Upper lobe of left lung (tissue), 6 donors: ENCODE measurements at regions not wholly inside any gene's neighbourhood (a gene's known extent, or its start where the extent isn't known, plus 50 kb on each side); places are given as distances from the start of the nearest gene placed in this dataset.
"Not testable (repeated sequence)": the region's sequence is repeated elsewhere in the genome, so short reads cannot be mapped to it uniquely, and the experiment has no call there.

Experiments used
- ATAC-seq, 2 donors: fragments of 200-7000 bp; cut with Tn5 transposase; one replicate each; pipeline ENCODE4 v1.9.1; 2022; ENCODE audit warnings: mild to moderate bottlenecking in 2 of 2, moderate library complexity in 2 of 2; ENCODE audit not compliant: low FRiP score in 2 of 2
- DNase-seq, 2 donors: peaks; one replicate each; pipeline ENCODE4 v3.0.0-alpha.2; 2019 to 2020
- H3K27ac ChIP-seq, 4 donors: fragments of 200-600 bp; sonication (generic); one replicate each; pipeline ENCODE4 v1.5.1; 2016 to 2019
- H3K27me3 ChIP-seq, 4 donors: fragments of 200-600 bp; sonication (generic); one replicate each; pipeline ENCODE4 v1.5.1; 2017 to 2019
- H3K36me3 ChIP-seq, 4 donors: fragments of 200-600 bp; sonication (generic); one replicate each; pipeline ENCODE4 v1.5.1; 2016 to 2019
- H3K4me1 ChIP-seq, 4 donors: fragments of 200-600 bp; sonication (generic); one replicate each; pipeline ENCODE4 v1.5.1; 2018 to 2019
- H3K4me3 ChIP-seq, 4 donors: fragments of 200-600 bp; sonication (generic); one replicate each; pipeline ENCODE4 v1.5.1; 2017 to 2019; ENCODE audit warnings: mild to moderate bottlenecking in 2 of 4, moderate library complexity in 1 of 4
- H3K9me3 ChIP-seq, 4 donors: fragments of 200-600 bp; sonication (generic); one replicate each; pipeline ENCODE4 v1.5.1; 2018 to 2019
- EP300 ChIP-seq, 4 donors: sonication (generic); formaldehyde crosslinking; IDR thresholded peaks; one replicate each; pipeline ENCODE4 v1.5.1; 2017; ENCODE audit warnings: antibody characterized with exemption in 4 of 4, control low read depth in 2 of 4
- POLR2A ChIP-seq, 4 donors: fragments of 450-650 bp; IDR thresholded peaks; one replicate each; pipeline ENCODE4 v1.5.1; 2016 to 2017; ENCODE audit warnings: antibody characterized with exemption in 4 of 4, mild to moderate bottlenecking in 2 of 4
- POLR2AphosphoS5 ChIP-seq, 2 donors: sonication (generic); formaldehyde crosslinking; IDR thresholded peaks; one replicate each; pipeline ENCODE4 v1.5.1; 2017; ENCODE audit warnings: antibody characterized with exemption in 2 of 2
- WGBS, 2 donors: methylation state at CpG; one replicate each; pipeline ENCODE4 v1.1.5; 2017 to 2018; 5-methylcytosine and 5-hydroxymethylcytosine counted together
- TF ChIP-seq, protein P1 (sequence below), 6 experiments: fragments of 450-650 bp in 4 of 6; fragments of 200-600 bp in 2 of 6; sonication (generic) in 2 of 6; IDR thresholded peaks; one replicate each; pipeline ENCODE4 v1.5.1; 2016 to 2019; ENCODE audit warnings: antibody characterized with exemption in 6 of 6
- donor health status: DM: no; HTN: no; CAD: no; lungs with moderate emphysema.
- donor health status: DM: no; HTN: yes; CAD: no; lungs with severe emphysema.

DNA sequence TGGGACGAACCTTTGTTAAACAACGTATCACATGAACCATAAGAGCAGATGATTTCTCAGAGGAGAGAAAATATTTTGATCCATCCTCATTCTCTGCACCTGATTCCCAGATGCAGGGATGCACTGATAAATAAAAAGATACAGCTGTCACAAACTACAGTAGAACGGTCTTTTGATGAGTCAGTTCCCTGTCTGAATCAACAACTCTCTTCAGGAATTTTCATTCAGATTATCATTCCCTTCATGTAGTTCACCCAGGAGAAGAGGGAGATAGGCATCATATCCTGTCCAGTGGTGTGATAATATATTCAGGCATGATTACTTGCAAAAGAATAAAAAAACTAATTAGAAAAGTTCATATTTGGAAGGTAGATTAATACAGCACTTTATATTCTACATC lies 521.5 kb downstream of the PYDC2 start:
- no peak overlapping the region for H3K27ac ChIP-seq
- TF ChIP-seq, protein P1, sequence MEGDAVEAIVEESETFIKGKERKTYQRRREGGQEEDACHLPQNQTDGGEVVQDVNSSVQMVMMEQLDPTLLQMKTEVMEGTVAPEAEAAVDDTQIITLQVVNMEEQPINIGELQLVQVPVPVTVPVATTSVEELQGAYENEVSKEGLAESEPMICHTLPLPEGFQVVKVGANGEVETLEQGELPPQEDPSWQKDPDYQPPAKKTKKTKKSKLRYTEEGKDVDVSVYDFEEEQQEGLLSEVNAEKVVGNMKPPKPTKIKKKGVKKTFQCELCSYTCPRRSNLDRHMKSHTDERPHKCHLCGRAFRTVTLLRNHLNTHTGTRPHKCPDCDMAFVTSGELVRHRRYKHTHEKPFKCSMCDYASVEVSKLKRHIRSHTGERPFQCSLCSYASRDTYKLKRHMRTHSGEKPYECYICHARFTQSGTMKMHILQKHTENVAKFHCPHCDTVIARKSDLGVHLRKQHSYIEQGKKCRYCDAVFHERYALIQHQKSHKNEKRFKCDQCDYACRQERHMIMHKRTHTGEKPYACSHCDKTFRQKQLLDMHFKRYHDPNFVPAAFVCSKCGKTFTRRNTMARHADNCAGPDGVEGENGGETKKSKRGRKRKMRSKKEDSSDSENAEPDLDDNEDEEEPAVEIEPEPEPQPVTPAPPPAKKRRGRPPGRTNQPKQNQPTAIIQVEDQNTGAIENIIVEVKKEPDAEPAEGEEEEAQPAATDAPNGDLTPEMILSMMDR (IDR thresholded peaks at IDR 0.05): no peak
- TF ChIP-seq POLR2AphosphoS5 (IDR thresholded peaks at IDR 0.05): no peak
- no peak for TF ChIP-seq POLR2A (IDR thresholded peaks at IDR 0.05)
- TF ChIP-seq EP300 (IDR thresholded peaks at IDR 0.05): no peak
- no peak overlapping the region for H3K4me3 ChIP-seq
- no peaks in the 10 kb centered on the region for H3K9me3 ChIP-seq
- ATAC-seq: no peak
- no peaks in the 10 kb centered on the region for H3K4me1 ChIP-seq
- no peak for DNase-seq
- H3K27me3 ChIP-seq: no peaks in the 10 kb centered on the region
- 62 to 77% methylated on average over 3 of the region's 3 CpGs for WGBS, 2 donors
- H3K36me3 ChIP-seq: no peaks in the 10 kb centered on the region

DNA sequence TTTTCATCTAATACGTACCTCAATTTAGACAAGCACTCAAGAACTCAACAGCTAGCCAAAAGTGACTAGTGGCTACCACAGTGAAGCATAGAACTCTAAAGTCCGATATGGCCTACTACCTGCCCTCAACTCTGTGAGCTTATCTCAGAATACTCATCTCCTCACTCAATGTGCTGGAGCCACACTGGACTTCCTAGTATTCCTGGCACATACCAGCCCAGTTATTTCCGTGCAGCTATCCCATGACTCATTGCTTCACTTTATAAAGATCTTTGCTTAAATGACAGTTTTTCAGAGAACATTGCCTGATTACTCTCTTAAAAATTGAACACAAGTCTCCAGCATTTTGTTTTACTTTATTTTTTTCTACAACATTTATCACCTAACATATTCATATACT lies 524.7 kb downstream of the PYDC2 start:
- Histone ChIP-seq H3K4me3 (no peak overlapping the region), H3K27me3 (no peaks in the 10 kb centered on the region), H3K27ac (no peak overlapping the region), H3K36me3 (no peaks in the 10 kb centered on the region), H3K4me1 (no peaks in the 10 kb centered on the region), H3K9me3 (no peaks in the 10 kb centered on the region)
- 92 to 96% methylated on average over 3 of the region's 3 CpGs for WGBS, 2 donors
- no peak for ATAC-seq
- DNase-seq: no peak
- TF ChIP-seq POLR2A (IDR thresholded peaks at IDR 0.05): no peak
- TF ChIP-seq POLR2AphosphoS5 (IDR thresholded peaks at IDR 0.05): no peak
- TF ChIP-seq, protein P1 (IDR thresholded peaks at IDR 0.05): no peak
- TF ChIP-seq EP300 (IDR thresholded peaks at IDR 0.05): no peak

DNA sequence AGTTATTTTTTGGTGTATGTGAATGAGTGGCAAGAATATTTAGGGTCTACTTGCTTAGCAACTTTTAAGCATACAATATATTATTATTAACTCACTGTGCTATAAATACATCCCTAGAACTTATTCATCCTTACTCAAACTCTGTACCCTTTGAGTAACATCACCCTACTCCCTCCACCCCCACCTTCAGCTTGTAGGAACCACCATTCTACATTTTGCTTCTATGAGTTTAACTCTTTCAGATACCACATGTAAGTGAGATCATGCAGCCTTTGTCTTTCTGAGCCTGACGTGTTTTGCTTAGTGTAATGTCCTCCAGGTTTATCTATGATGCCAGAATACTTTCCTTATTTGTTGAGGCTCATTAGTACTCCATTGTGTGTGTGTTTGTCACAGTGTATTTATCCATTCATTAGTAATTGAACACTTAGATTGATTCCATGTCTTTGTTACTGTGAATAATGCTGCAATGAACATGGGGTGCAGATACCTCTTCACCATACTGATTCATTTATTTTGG lies 526.9 kb downstream of the PYDC2 start:
- no peaks in the 10 kb centered on the region for H3K27me3 ChIP-seq
- DNase-seq: no peak
- H3K4me1 ChIP-seq: no peaks in the 10 kb centered on the region
- ATAC-seq: no peak
- H3K9me3 ChIP-seq: peaks cover 0 to 2% (median 0%) of the 10 kb centered on the region in 4 donors
- H3K36me3 ChIP-seq: no peaks in the 10 kb centered on the region
- no peak for TF ChIP-seq POLR2AphosphoS5 (IDR thresholded peaks at IDR 0.05)
- no peak for TF ChIP-seq EP300 (IDR thresholded peaks at IDR 0.05)
- TF ChIP-seq, protein P1 (IDR thresholded peaks at IDR 0.05): no peak
- TF ChIP-seq POLR2A (IDR thresholded peaks at IDR 0.05): no peak
- WGBS, 2 donors: 50 to 59% methylated on average over 1 of the region's 1 CpG
- H3K4me3 ChIP-seq: no peak overlapping the region
- H3K27ac ChIP-seq: no peak overlapping the region

DNA sequence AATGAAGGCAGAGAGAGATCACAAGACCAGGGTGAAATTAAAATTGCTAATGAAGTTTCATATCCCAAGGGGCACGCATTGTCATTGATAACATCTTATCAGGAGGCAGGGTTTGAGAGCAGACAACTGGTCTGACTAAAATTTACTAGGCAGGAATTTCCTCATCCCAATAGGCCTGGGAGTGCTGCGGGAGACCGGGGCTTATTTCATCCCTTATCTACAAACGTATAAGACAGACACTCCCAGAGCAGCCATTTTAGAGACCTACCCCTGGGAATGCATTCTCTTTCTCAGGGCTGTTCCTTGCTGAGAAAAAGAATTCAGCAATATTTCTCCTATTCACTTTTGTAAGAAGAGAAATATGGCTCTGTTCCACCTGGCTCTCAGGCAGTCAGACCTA lies 533.0 kb downstream of the PYDC2 start:
- 68 to 87% methylated on average over 4 of the region's 4 CpGs for WGBS, 2 donors
- not testable (repeated sequence) for ATAC-seq, DNase-seq, H3K9me3 ChIP-seq, H3K4me1 ChIP-seq, H3K27ac ChIP-seq, H3K27me3 ChIP-seq, H3K36me3 ChIP-seq, H3K4me3 ChIP-seq

DNA sequence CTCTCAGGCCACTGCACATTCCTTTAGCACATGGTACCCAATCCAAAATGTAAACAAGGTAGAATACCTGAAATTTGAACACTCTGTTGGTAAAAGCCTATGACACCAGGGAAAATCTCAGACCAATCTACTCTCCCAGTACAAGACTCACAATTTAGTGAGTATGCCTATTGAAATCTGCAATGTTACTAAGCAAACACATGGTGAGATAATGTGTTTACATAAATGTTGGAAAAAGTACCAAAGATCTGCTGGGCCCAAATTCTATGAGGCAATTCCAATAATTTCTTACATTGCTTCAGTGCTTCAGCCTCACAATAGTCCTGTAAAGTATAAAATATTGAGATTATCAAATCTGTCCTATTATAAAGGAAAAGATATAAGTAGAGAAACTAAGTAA lies 536.1 kb downstream of the PYDC2 start:
- Histone ChIP-seq H3K27ac (no peak overlapping the region), H3K9me3 (peaks cover 0 to 8% (median 2%) of the 10 kb centered on the region in 4 donors), H3K4me3 (no peak overlapping the region), H3K27me3 (no peaks in the 10 kb centered on the region), H3K4me1 (no peaks in the 10 kb centered on the region), H3K36me3 (no peaks in the 10 kb centered on the region)
- ATAC-seq (no peak), DNase-seq (no peak)
- TF ChIP-seq POLR2AphosphoS5 (IDR thresholded peaks at IDR 0.05) (no peak), EP300 (IDR thresholded peaks at IDR 0.05) (no peak), POLR2A (IDR thresholded peaks at IDR 0.05) (no peak)
- TF ChIP-seq, protein P1 (IDR thresholded peaks at IDR 0.05): no peak
